Sigmoid colon (tissue), 6 donors: ENCODE measurements at regions not wholly inside any gene's neighbourhood (a gene's known extent, or its start where the extent isn't known, plus 50 kb on each side); places are given as distances from the start of the nearest gene placed in this dataset.

Source experiments
- DNase-seq: peaks from one replicate; pipeline ENCODE4 v3.0.0-alpha.2; 2019
- H3K27ac ChIP-seq, 4 donors: fragments of 200-600 bp; sonication (generic); one replicate each; pipeline ENCODE4 v1.5.1; 2016 to 2019; ENCODE audit warnings: mild to moderate bottlenecking in 1 of 4
- H3K27me3 ChIP-seq, 3 donors: fragments of 200-600 bp; sonication (generic); one replicate each; pipeline ENCODE4 v1.5.1; 2019; ENCODE audit warnings: mild to moderate bottlenecking in 1 of 3
- H3K36me3 ChIP-seq, 4 donors: fragments of 200-600 bp; sonication (generic); one replicate each; pipeline ENCODE4 v1.5.1; 2016 to 2019
- H3K4me1 ChIP-seq, 4 donors: fragments of 200-600 bp; sonication (generic); one replicate each; pipeline ENCODE4 v1.5.1; 2017 to 2019
- H3K4me3 ChIP-seq, 4 donors: fragments of 200-600 bp; sonication (generic); one replicate each; pipeline ENCODE4 v1.5.1; 2017 to 2019; ENCODE audit warnings: mild to moderate bottlenecking in 2 of 4, moderate library complexity in 1 of 4
- H3K9me3 ChIP-seq, 4 donors: fragments of 200-600 bp in 3 of 4; sonication (generic) in 3 of 4; one replicate each; pipeline versions ENCODE4 v1.5.1 to v1.6.1; 2013 to 2019
- CTCF ChIP-seq, 4 experiments: fragments of 450-650 bp in 3 of 4; fragments of 200-600 bp in 1 of 4; IDR thresholded peaks; one replicate each; pipeline ENCODE4 v1.5.1; 2016 to 2019; ENCODE audit warnings: antibody characterized with exemption in 4 of 4, mild to moderate bottlenecking in 3 of 4, moderate library complexity in 2 of 4
- EP300 ChIP-seq, 4 donors: sonication (generic); formaldehyde crosslinking; IDR thresholded peaks; one replicate each; pipeline ENCODE4 v1.6.1; 2017; ENCODE audit warnings: antibody characterized with exemption in 4 of 4
- POLR2A ChIP-seq, 2 donors: fragments of 450-650 bp; IDR thresholded peaks; one replicate each; pipeline ENCODE4 v1.6.1; 2016; ENCODE audit warnings: antibody characterized with exemption in 2 of 2, mild to moderate bottlenecking in 2 of 2, moderate library complexity in 2 of 2
- POLR2AphosphoS5 ChIP-seq, 4 donors: sonication (generic); formaldehyde crosslinking; IDR thresholded peaks; one replicate each; pipeline ENCODE4 v1.6.1; 2017; ENCODE audit warnings: antibody characterized with exemption in 4 of 4
- WGBS, 2 donors: extraction: QIAGEN DNeasy Blood & Tissue Kit; methylation state at CpG; one replicate each; pipeline ENCODE4 v1.1.7; 2013; 5-methylcytosine and 5-hydroxymethylcytosine counted together
- intact Hi-C: fragments of 100-400 bp; cut with DNase I; formaldehyde crosslinking; loops from one replicate; pipeline ENCODE4 v1.15.1; 2023
- donor health status: healthy with polysubstance abuse.
- donor health status: healthy.

DNA sequence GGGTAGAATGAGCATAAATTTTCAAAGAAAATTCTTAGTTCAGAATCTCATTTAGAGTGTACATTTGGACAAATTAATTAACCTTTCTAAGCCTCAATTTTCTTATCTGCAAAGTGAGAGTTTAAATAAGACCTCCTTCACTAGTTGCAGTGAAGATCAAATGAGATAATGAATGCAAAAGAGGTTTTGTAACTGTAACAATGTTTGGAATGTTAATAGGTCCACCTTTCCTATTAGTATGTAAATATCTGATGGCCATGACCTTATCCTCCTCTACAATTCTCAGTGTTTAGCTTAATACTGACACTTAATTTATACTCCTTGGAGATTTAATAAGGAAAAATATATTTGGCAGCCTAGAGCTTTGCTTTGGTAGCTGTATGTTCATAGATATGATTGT lies 138.8 kb downstream of the GABRG1 start:
- no peak for DNase-seq
- Histone ChIP-seq H3K4me1 (no peaks in the 10 kb centered on the region), H3K9me3 (no peaks in the 10 kb centered on the region), H3K27me3 (no peaks in the 10 kb centered on the region), H3K4me3 (no peak overlapping the region), H3K36me3 (no peaks in the 10 kb centered on the region), H3K27ac (no peak overlapping the region)
- intact Hi-C loops = no loop called here
- TF ChIP-seq POLR2A (IDR thresholded peaks at IDR 0.05) (no peak), EP300 (IDR thresholded peaks at IDR 0.05) (no peak), CTCF (IDR thresholded peaks at IDR 0.05) (no peak), POLR2AphosphoS5 (IDR thresholded peaks at IDR 0.05) (no peak)

GRCh38 chr4:45971108-45971507 lies 152.7 kb downstream of the GABRG1 start:
- H3K27me3 ChIP-seq = no peaks in the 10 kb centered on the region
- DNase-seq = no peak
- no peak overlapping the region for H3K4me3 ChIP-seq
- TF ChIP-seq POLR2AphosphoS5 (IDR thresholded peaks at IDR 0.05) = no peak
- TF ChIP-seq CTCF (IDR thresholded peaks at IDR 0.05) = no peak
- no peak for TF ChIP-seq EP300 (IDR thresholded peaks at IDR 0.05)
- no peak for TF ChIP-seq POLR2A (IDR thresholded peaks at IDR 0.05)
- 76 to 85% methylated on average over 3 of the region's 3 CpGs for WGBS, 2 donors
- H3K27ac ChIP-seq = no peak overlapping the region
- H3K9me3 ChIP-seq = peaks cover 0 to 20% (median 0%) of the 10 kb centered on the region in 4 donors
- H3K4me1 ChIP-seq = no peaks in the 10 kb centered on the region
- H3K36me3 ChIP-seq = no peaks in the 10 kb centered on the region
- intact Hi-C loops = no loop called here

DNA sequence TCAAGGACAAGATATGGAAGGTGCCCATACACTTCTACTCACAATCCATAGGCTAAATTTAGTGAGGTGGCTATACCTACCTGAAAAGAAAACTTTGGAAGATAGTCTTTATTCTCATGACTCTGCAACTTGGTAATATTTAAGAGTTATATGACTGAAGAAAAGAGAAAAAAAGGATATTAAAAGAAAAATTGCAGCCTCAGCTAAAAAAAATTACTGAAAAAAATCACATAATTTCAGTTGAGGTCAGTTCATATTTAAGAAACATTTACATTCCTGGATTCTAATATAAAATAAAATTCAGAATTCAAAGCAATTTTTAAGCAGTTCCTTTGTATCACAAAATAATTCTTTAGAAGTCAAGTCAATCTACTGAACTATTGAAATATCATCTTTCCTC lies 166.5 kb downstream of the GABRG1 start:
- Histone ChIP-seq H3K36me3 (no peaks in the 10 kb centered on the region), H3K27me3 (no peaks in the 10 kb centered on the region), H3K27ac (no peak overlapping the region), H3K4me3 (no peak overlapping the region), H3K4me1 (no peaks in the 10 kb centered on the region), H3K9me3 (no peaks in the 10 kb centered on the region)
- intact Hi-C loops = no loop called here
- no peak for DNase-seq
- no peak for TF ChIP-seq POLR2A (IDR thresholded peaks at IDR 0.05)
- no peak for TF ChIP-seq EP300 (IDR thresholded peaks at IDR 0.05)
- no peak for TF ChIP-seq CTCF (IDR thresholded peaks at IDR 0.05)
- no peak for TF ChIP-seq POLR2AphosphoS5 (IDR thresholded peaks at IDR 0.05)

DNA sequence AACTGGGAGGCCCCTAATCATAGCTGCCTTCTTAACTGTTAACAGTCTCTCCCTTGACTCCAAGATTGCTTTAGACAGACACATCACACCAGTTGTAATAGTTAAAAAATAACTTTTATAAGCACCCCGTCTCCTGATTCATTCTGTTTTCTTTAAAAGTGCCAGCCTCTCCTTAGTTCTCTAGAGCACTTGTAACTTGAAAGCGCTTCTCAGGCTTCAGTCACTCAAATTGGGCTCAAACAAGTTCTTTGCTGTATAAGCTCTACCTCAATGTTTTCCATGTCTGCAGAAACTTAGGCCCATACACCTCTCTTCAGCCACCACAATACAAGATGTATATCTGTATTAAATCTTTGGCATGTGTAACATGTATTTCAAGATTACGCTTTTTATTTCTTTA lies 169.6 kb downstream of the GABRG1 start:
- H3K27me3 ChIP-seq = no peaks in the 10 kb centered on the region
- no peaks in the 10 kb centered on the region for H3K9me3 ChIP-seq
- intact Hi-C loops = no loop called here
- no peak overlapping the region for H3K4me3 ChIP-seq
- 21 to 49% methylated on average over 3 of the region's 3 CpGs for WGBS, 2 donors
- DNase-seq = no peak
- TF ChIP-seq POLR2AphosphoS5 (IDR thresholded peaks at IDR 0.05) (no peak), CTCF (IDR thresholded peaks at IDR 0.05) (no peak), EP300 (IDR thresholded peaks at IDR 0.05) (no peak), POLR2A (IDR thresholded peaks at IDR 0.05) (no peak)
- H3K36me3 ChIP-seq = no peaks in the 10 kb centered on the region
- H3K4me1 ChIP-seq = no peaks in the 10 kb centered on the region
- H3K27ac ChIP-seq = no peak overlapping the region

GRCh38 chr4:45951153-45951552 lies 172.7 kb downstream of the GABRG1 start:
- intact Hi-C loops = no loop called here
- H3K4me3 ChIP-seq = no peak overlapping the region
- H3K36me3 ChIP-seq = no peaks in the 10 kb centered on the region
- H3K27me3 ChIP-seq = no peaks in the 10 kb centered on the region
- H3K27ac ChIP-seq = no peak overlapping the region
- TF ChIP-seq EP300 (IDR thresholded peaks at IDR 0.05) (no peak), CTCF (IDR thresholded peaks at IDR 0.05) (no peak), POLR2A (IDR thresholded peaks at IDR 0.05) (no peak), POLR2AphosphoS5 (IDR thresholded peaks at IDR 0.05) (no peak)
- no peaks in the 10 kb centered on the region for H3K4me1 ChIP-seq
- H3K9me3 ChIP-seq = no peaks in the 10 kb centered on the region
- DNase-seq = no peak
- 83 to 85% methylated on average over 1 of the region's 1 CpG for WGBS, 2 donors
